ENCODE measurements at regions not wholly inside any gene's neighbourhood (a gene's known extent, or its start where the extent isn't known, plus 50 kb on each side); places are given as distances from the start of the nearest gene placed in this dataset.

GRCh38 chr4:79176351-79176750 is 149.5 kb downstream of the NAA11 start:
- Histone ChIP-seq H3K27ac (ENCODE audit: low read length) (no peak overlapping the region), H3K9me2 (ENCODE audit: insufficient read depth, low read length) (no peaks in the 10 kb centered on the region), H3K27me3 (ENCODE audit: insufficient read depth, low read depth, low read length) (no peaks in the 10 kb centered on the region), H3K9me3 (ENCODE audit: low read length) (no peaks in the 10 kb centered on the region), H3K79me2 (replicated peaks; ENCODE audit: insufficient read depth, low read length) (no peaks in the 10 kb centered on the region), H3K9ac (ENCODE audit: low read length) (no peak overlapping the region), H2AFZ (ENCODE audit: low read depth, low read length) (no peak overlapping the region), H3K36me3 (ENCODE audit: insufficient read depth, low read length) (no peaks in the 10 kb centered on the region), H3F3A (ENCODE audit: insufficient read depth, low read length, poor library complexity, severe bottlenecking) (no peaks in the 10 kb centered on the region), H3K4me2 (ENCODE audit: low read length) (no peak overlapping the region), H3K4me3 (ENCODE audit: low read length) (no peak overlapping the region), H4K20me1 (ENCODE audit: insufficient read depth) (no peaks in the 10 kb centered on the region)
- TF ChIP-seq POLR2AphosphoS5 (IDR thresholded peaks at IDR 0.05) (no peak), SMC3 (conservative IDR thresholded peaks at IDR 0.05; ENCODE audit: poor library complexity) (no peak), EZH2 (IDR thresholded peaks at IDR 0.05; ENCODE audit: borderline replicate concordance, insufficient read depth, low read length, poor library complexity, severe bottlenecking) (no peak), EP300 (conservative IDR thresholded peaks at IDR 0.05; ENCODE audit: poor library complexity, severe bottlenecking) (no peak), MXI1 (conservative IDR thresholded peaks at IDR 0.05; ENCODE audit: poor library complexity, severe bottlenecking) (no peak)

DNA sequence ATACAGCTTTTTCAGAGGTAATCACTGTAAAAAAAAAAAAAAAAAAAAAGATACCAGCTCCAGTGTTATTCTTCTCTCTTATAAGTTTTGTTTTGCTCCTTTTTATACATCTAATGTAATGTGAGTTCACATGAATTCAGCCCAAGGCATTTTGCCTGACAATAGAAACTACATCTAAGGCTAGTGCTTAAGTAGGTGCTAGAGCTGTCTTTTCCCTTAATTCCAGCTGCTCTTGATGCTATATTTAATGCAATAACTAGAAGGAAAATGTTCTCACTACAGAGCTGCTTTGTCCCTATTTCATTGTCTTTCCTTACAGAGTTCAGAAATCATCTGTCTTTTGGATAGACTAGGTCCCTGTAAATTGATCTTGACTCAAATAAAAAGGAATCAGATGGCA is 150.1 kb downstream of the NAA11 start:
- no peak overlapping the region for H3K9ac ChIP-seq (ENCODE audit: low read length)
- no peak overlapping the region for H2AFZ ChIP-seq (ENCODE audit: low read depth, low read length)
- no peaks in the 10 kb centered on the region for H3K27me3 ChIP-seq (ENCODE audit: insufficient read depth, low read depth, low read length)
- no peak overlapping the region for H3K27ac ChIP-seq (ENCODE audit: low read length)
- no peaks in the 10 kb centered on the region for H3K79me2 ChIP-seq (replicated peaks; ENCODE audit: insufficient read depth, low read length)
- no peaks in the 10 kb centered on the region for H3K9me3 ChIP-seq (ENCODE audit: low read length)
- H3K36me3 ChIP-seq (ENCODE audit: insufficient read depth, low read length), result no peaks in the 10 kb centered on the region
- no peaks in the 10 kb centered on the region for H3K9me2 ChIP-seq (ENCODE audit: insufficient read depth, low read length)
- H3K4me3 ChIP-seq (ENCODE audit: low read length), result no peak overlapping the region
- H3F3A ChIP-seq (ENCODE audit: insufficient read depth, low read length, poor library complexity, severe bottlenecking), result no peaks in the 10 kb centered on the region
- TF ChIP-seq REST (IDR thresholded peaks at IDR 0.05; ENCODE audit: borderline replicate concordance) (no peak), EZH2 (IDR thresholded peaks at IDR 0.05; ENCODE audit: borderline replicate concordance, insufficient read depth, low read length, poor library complexity, severe bottlenecking) (no peak), MXI1 (conservative IDR thresholded peaks at IDR 0.05; ENCODE audit: poor library complexity, severe bottlenecking) (no peak), RAD21 (conservative IDR thresholded peaks at IDR 0.05) (no peak)
- TF ChIP-seq, protein P1, sequence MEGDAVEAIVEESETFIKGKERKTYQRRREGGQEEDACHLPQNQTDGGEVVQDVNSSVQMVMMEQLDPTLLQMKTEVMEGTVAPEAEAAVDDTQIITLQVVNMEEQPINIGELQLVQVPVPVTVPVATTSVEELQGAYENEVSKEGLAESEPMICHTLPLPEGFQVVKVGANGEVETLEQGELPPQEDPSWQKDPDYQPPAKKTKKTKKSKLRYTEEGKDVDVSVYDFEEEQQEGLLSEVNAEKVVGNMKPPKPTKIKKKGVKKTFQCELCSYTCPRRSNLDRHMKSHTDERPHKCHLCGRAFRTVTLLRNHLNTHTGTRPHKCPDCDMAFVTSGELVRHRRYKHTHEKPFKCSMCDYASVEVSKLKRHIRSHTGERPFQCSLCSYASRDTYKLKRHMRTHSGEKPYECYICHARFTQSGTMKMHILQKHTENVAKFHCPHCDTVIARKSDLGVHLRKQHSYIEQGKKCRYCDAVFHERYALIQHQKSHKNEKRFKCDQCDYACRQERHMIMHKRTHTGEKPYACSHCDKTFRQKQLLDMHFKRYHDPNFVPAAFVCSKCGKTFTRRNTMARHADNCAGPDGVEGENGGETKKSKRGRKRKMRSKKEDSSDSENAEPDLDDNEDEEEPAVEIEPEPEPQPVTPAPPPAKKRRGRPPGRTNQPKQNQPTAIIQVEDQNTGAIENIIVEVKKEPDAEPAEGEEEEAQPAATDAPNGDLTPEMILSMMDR (IDR thresholded peaks at IDR 0.05; ENCODE audit: poor library complexity, severe bottlenecking), result no peak
- H4K20me1 ChIP-seq (ENCODE audit: insufficient read depth), result no peaks in the 10 kb centered on the region
- no peak overlapping the region for H3K4me2 ChIP-seq (ENCODE audit: low read length)
